Tibial nerve (tissue), 4 donors: ENCODE measurements at regions not wholly inside any gene's neighbourhood (a gene's known extent, or its start where the extent isn't known, plus 50 kb on each side); places are given as distances from the start of the nearest gene placed in this dataset.
"Not testable (repeated sequence)": the region's sequence is repeated elsewhere in the genome, so short reads cannot be mapped to it uniquely, and the experiment has no call there.

Source experiments
- DNase-seq, 2 donors: peaks; one replicate each; pipeline ENCODE4 v3.0.0-alpha.2; 2019; ENCODE audit warnings: low spot score in 2 of 2
- H3K27ac ChIP-seq, 4 donors: fragments of 200-600 bp; sonication (generic) in 3 of 4; one replicate each; pipeline ENCODE4 v1.5.1; 2017 to 2019; ENCODE audit warnings: mild to moderate bottlenecking in 1 of 4
- H3K27me3 ChIP-seq, 2 donors: fragments of 200-600 bp; sonication (generic) in 1 of 2; one replicate each; pipeline versions ENCODE4 v1.5.1 to v1.6.0; 2017 to 2019
- H3K36me3 ChIP-seq, 3 donors: fragments of 200-600 bp; sonication (generic); one replicate each; pipeline ENCODE4 v1.5.1; 2018 to 2019
- H3K4me1 ChIP-seq, 4 donors: fragments of 200-600 bp; sonication (generic) in 3 of 4; one replicate each; pipeline ENCODE4 v1.5.1; 2017 to 2019
- H3K4me3 ChIP-seq, 4 donors: fragments of 200-600 bp; sonication (generic) in 3 of 4; one replicate each; pipeline ENCODE4 v1.5.1; 2017 to 2019; ENCODE audit warnings: mild to moderate bottlenecking in 1 of 4, moderate library complexity in 1 of 4
- H3K9me3 ChIP-seq, 4 donors: fragments of 200-600 bp; sonication (generic) in 3 of 4; one replicate each; pipeline ENCODE4 v1.5.1; 2017 to 2019
- CTCF ChIP-seq, 5 experiments: fragments of 200-600 bp in 3 of 5; fragments of 450-650 bp in 2 of 5; sonication (generic) in 3 of 5; IDR thresholded peaks; one replicate each; pipeline ENCODE4 v1.5.1; 2016 to 2019; ENCODE audit warnings: antibody characterized with exemption in 5 of 5, mild to moderate bottlenecking in 3 of 5, moderate library complexity in 2 of 5
- EP300 ChIP-seq, 2 donors: sonication (generic); formaldehyde crosslinking; IDR thresholded peaks; one replicate each; pipeline ENCODE4 v1.6.1; 2017; ENCODE audit warnings: antibody characterized with exemption in 2 of 2, mild to moderate bottlenecking in 1 of 2
- POLR2A ChIP-seq, 2 donors: fragments of 450-650 bp; IDR thresholded peaks; one replicate each; pipeline ENCODE4 v1.6.1; 2017; ENCODE audit warnings: antibody characterized with exemption in 2 of 2, mild to moderate bottlenecking in 2 of 2, moderate library complexity in 2 of 2
- WGBS, 2 donors: methylation state at CpG; one replicate each; pipeline ENCODE4 v1.1.5; 2018; 5-methylcytosine and 5-hydroxymethylcytosine counted together

GRCh38 chr3:168939651-168940238, 723.8 kb downstream of the MECOM start:
- Histone ChIP-seq H3K27ac (no peak overlapping the region), H3K9me3 (peaks cover 0 to 9% (median 0%) of the 10 kb centered on the region in 4 donors), H3K36me3 (no peaks in the 10 kb centered on the region), H3K27me3 (no peaks in the 10 kb centered on the region), H3K4me1 (no peaks in the 10 kb centered on the region), H3K4me3 (no peak overlapping the region)
- whole genome bisulfite sequencing, 2 donors = 63 to 76% methylated on average over 1 of the region's 1 CpG
- TF ChIP-seq CTCF (IDR thresholded peaks at IDR 0.05) = no peak
- TF ChIP-seq EP300 (IDR thresholded peaks at IDR 0.05) = no peak
- no peak for TF ChIP-seq POLR2A (IDR thresholded peaks at IDR 0.05)
- DNase-seq = no peak

GRCh38 chr3:168933614-168934013, 729.9 kb downstream of the MECOM start:
- Histone ChIP-seq H3K4me1 (no peaks in the 10 kb centered on the region), H3K27ac (no peak overlapping the region), H3K36me3 (no peaks in the 10 kb centered on the region), H3K9me3 (peaks cover 0 to 24% (median 0%) of the 10 kb centered on the region in 4 donors), H3K4me3 (no peak overlapping the region), H3K27me3 (no peaks in the 10 kb centered on the region)
- WGBS, 2 donors = 79 to 85% methylated on average over 5 of the region's 5 CpGs
- DNase-seq = no peak
- no peak for TF ChIP-seq CTCF (IDR thresholded peaks at IDR 0.05)
- no peak for TF ChIP-seq POLR2A (IDR thresholded peaks at IDR 0.05)
- no peak for TF ChIP-seq EP300 (IDR thresholded peaks at IDR 0.05)

- H3K4me1 ChIP-seq, H3K27ac ChIP-seq, H3K27me3 ChIP-seq, DNase-seq, H3K36me3 ChIP-seq, H3K4me3 ChIP-seq: not testable (repeated sequence)
- WGBS, 2 donors = 56 to 68% methylated on average over 2 to 3 of the region's 3 CpGs
- H3K9me3 ChIP-seq = peaks cover 0 to 14% (median 0%) of the 10 kb centered on the region in 4 donors
Observed at GRCh38 chr3:168929997-168930396, 733.5 kb downstream of the MECOM start.

- WGBS, 2 donors = 60 to 61% methylated on average over 1 of the region's 1 CpG
- H3K36me3 ChIP-seq = no peaks in the 10 kb centered on the region
- no peaks in the 10 kb centered on the region for H3K4me1 ChIP-seq
- H3K27ac ChIP-seq = no peak overlapping the region
- no peaks in the 10 kb centered on the region for H3K27me3 ChIP-seq
- no peak overlapping the region for H3K4me3 ChIP-seq
- TF ChIP-seq EP300 (IDR thresholded peaks at IDR 0.05) (no peak), CTCF (IDR thresholded peaks at IDR 0.05) (no peak), POLR2A (IDR thresholded peaks at IDR 0.05) (no peak)
- H3K9me3 ChIP-seq = peaks cover 0 to 2% (median 0%) of the 10 kb centered on the region in 4 donors
- DNase-seq = no peak
Observed at GRCh38 chr3:168926426-168926825, 737.1 kb downstream of the MECOM start.

- Histone ChIP-seq H3K9me3 (no peaks in the 10 kb centered on the region), H3K4me3 (no peak overlapping the region), H3K27me3 (no peaks in the 10 kb centered on the region), H3K27ac (no peak overlapping the region), H3K4me1 (no peaks in the 10 kb centered on the region), H3K36me3 (no peaks in the 10 kb centered on the region)
- no peak for TF ChIP-seq CTCF (IDR thresholded peaks at IDR 0.05)
- no peak for TF ChIP-seq EP300 (IDR thresholded peaks at IDR 0.05)
- TF ChIP-seq POLR2A (IDR thresholded peaks at IDR 0.05) = no peak
- WGBS, 2 donors = 80 to 86% methylated on average over 1 of the region's 1 CpG
- DNase-seq = no peak
Observed at GRCh38 chr3:168925568-168925967, 737.9 kb downstream of the MECOM start.

- H3K36me3 ChIP-seq = no peaks in the 10 kb centered on the region
- DNase-seq = no peak
- H3K4me1 ChIP-seq = no peaks in the 10 kb centered on the region
- no peaks in the 10 kb centered on the region for H3K9me3 ChIP-seq
- H3K27ac ChIP-seq = no peak overlapping the region
- no peak overlapping the region for H3K4me3 ChIP-seq
- TF ChIP-seq POLR2A (IDR thresholded peaks at IDR 0.05) = no peak
- no peak for TF ChIP-seq CTCF (IDR thresholded peaks at IDR 0.05)
- no peak for TF ChIP-seq EP300 (IDR thresholded peaks at IDR 0.05)
- H3K27me3 ChIP-seq = no peaks in the 10 kb centered on the region
- 64 to 75% methylated on average over 1 of the region's 1 CpG for WGBS, 2 donors
Observed at GRCh38 chr3:168914662-168915061, 748.9 kb downstream of the MECOM start.
